GM18870 (cell line): ENCODE measurements at regions not wholly inside any gene's neighbourhood (a gene's known extent, or its start where the extent isn't known, plus 50 kb on each side); places are given as distances from the start of the nearest gene placed in this dataset.
A peak's percentile ranks its signal among the peaks of the same experiment; 100 is the strongest.

ENCODE experiments used
- ATAC-seq: cut with Tn5 transposase; IDR thresholded peaks from one replicate; pipeline ENCODE4 v1.9.1; 2021; ENCODE audit warnings: moderate library complexity; ENCODE audit not compliant: unreplicated experiment

GRCh38 chr2:183606718-183607085 is 482.5 kb downstream of the NUP35 start:
- no peak for ATAC-seq

GRCh38 chr2:183607995-183608394 is 483.8 kb downstream of the NUP35 start:
- no peak for ATAC-seq

GRCh38 chr2:183608747-183609146 is 484.5 kb downstream of the NUP35 start:
- ATAC-seq, result no peak

GRCh38 chr2:183610724-183611123 is 486.5 kb downstream of the NUP35 start:
- no peak for ATAC-seq

GRCh38 chr2:183614799-183615435 is 490.7 kb downstream of the NUP35 start:
- ATAC-seq, result no peak

- no peak for ATAC-seq
These were observed 499.0 kb downstream of the NUP35 start for GRCh38 chr2:183623227-183623626.

GRCh38 chr2:183630964-183631363 is 506.7 kb downstream of the NUP35 start:
- no peak for ATAC-seq

GRCh38 chr2:183656121-183656520 is 531.9 kb downstream of the NUP35 start:
- no peak for ATAC-seq

GRCh38 chr2:183665425-183665824 is 541.2 kb downstream of the NUP35 start:
- no peak for ATAC-seq

- ATAC-seq, result no peak
These were observed 541.8 kb downstream of the NUP35 start for GRCh38 chr2:183666031-183666430.

- peak; percentile 38 for ATAC-seq
These were observed 547.0 kb downstream of the NUP35 start for GRCh38 chr2:183671233-183671632.

GRCh38 chr2:183678908-183679307 is 554.7 kb downstream of the NUP35 start:
- no peak for ATAC-seq

- ATAC-seq, result no peak
These were observed 556.3 kb downstream of the NUP35 start for GRCh38 chr2:183680573-183680972.

- ATAC-seq, result no peak
These were observed 560.4 kb downstream of the NUP35 start for GRCh38 chr2:183684686-183685085.

GRCh38 chr2:183696028-183696427 is 571.8 kb downstream of the NUP35 start:
- no peak for ATAC-seq

- no peak for ATAC-seq
These were observed 585.6 kb downstream of the NUP35 start for GRCh38 chr2:183709829-183710228.

- ATAC-seq, result no peak
These were observed 594.0 kb downstream of the NUP35 start for GRCh38 chr2:183718246-183718645.

- no peak for ATAC-seq
These were observed 599.0 kb downstream of the NUP35 start for GRCh38 chr2:183723278-183723677.

- no peak for ATAC-seq
These were observed 605.1 kb downstream of the NUP35 start for GRCh38 chr2:183729380-183729779.

GRCh38 chr2:183740241-183740640 is 616.0 kb downstream of the NUP35 start:
- ATAC-seq, result no peak

- ATAC-seq, result no peak
These were observed 628.3 kb downstream of the NUP35 start for GRCh38 chr2:183752571-183752970.

- ATAC-seq, result no peak
These were observed 634.8 kb downstream of the NUP35 start for GRCh38 chr2:183759033-183759432.

GRCh38 chr2:183773775-183774174 is 649.5 kb downstream of the NUP35 start:
- ATAC-seq, result no peak
